ENCODE measurements at regions not wholly inside any gene's neighbourhood (a gene's known extent, or its start where the extent isn't known, plus 50 kb on each side); places are given as distances from the start of the nearest gene placed in this dataset.
"Not testable (repeated sequence)": the region's sequence is repeated elsewhere in the genome, so short reads cannot be mapped to it uniquely, and the experiment has no call there.

- not testable (repeated sequence) for TF ChIP-seq CTCF (conservative IDR thresholded peaks at IDR 0.05 in 1 of 2, IDR thresholded peaks at IDR 0.05 in 1 of 2; ENCODE audit: low read depth in 1 of 2, low read length in 2 of 2); EZH2 (IDR thresholded peaks at IDR 0.05; ENCODE audit: low read length, missing control alignments)
Observed at GRCh38 chr1:146683126-146683429, 255.0 kb upstream of the NBPF12 start.
